Endothelial cell of umbilical vein (primary cell): ENCODE measurements at regions not wholly inside any gene's neighbourhood (a gene's known extent, or its start where the extent isn't known, plus 50 kb on each side); places are given as distances from the start of the nearest gene placed in this dataset.

ENCODE experiments used
- BruUV-seq: library from RNA; stranded (reverse); fragments of 400-500 nt; replicated peaks from 2 replicates; lab custom pipeline; 2021; lab: Mats Ljungman, UMichigan
- CTCF ChIA-PET: fragments of 300-600, 350-600 bp; sonication (Branson Sonifier 250); formaldehyde crosslinking; loops from one replicate; lab custom pipeline; 2021; ENCODE audit warnings: antibody characterized with exemption, inconsistent platforms; lab: Charles Lee
- POLR2A ChIA-PET: fragments of 300-600, 350-600 bp; sonication (Branson Sonifier 250); formaldehyde crosslinking; loops from one replicate; lab custom pipeline; 2021; ENCODE audit warnings: antibody characterized with exemption, inconsistent platforms; lab: Charles Lee
- DNase-seq: peaks from one replicate; pipeline ENCODE4 v3.0.0-alpha.2; 2011; ENCODE audit warnings: low read depth, low spot score
- FAIRE-seq: peaks from 2 replicates; lab custom pipeline; 2011; peaks lifted over from hg19 to GRCh38; lab: Jason Lieb, UNC
- H2AFZ ChIP-seq: 2 replicates; pipeline ENCODE4 v1.6.0; 2012; ENCODE audit warnings: low read depth, low read length, control low read depth, inconsistent platforms
- H3K27ac ChIP-seq: 2 replicates; pipeline ENCODE4 v1.5.1; 2011; ENCODE audit warnings: low read depth, mild to moderate bottlenecking, control low read depth, low read length, moderate library complexity; ENCODE audit not compliant: insufficient read depth
- H3K27me3 ChIP-seq, 2 experiments: 2 replicates each; pipeline versions ENCODE4 v1.6.0 to v1.6.1; 2011; ENCODE audit warnings: low read length in 2 of 2, mixed read lengths in 1 of 2; ENCODE audit not compliant: control insufficient read depth in 2 of 2, insufficient read depth in 2 of 2
- H3K36me3 ChIP-seq, 2 experiments: 2 replicates in 1 of 2; 3 replicates in 1 of 2; pipeline ENCODE4 v1.5.1; 2011; ENCODE audit warnings: low read length in 2 of 2, mild to moderate bottlenecking in 1 of 2, moderate library complexity in 1 of 2; ENCODE audit not compliant: control insufficient read depth in 2 of 2, insufficient read depth in 2 of 2; ENCODE audit errors: extremely low read depth in 1 of 2
- H3K4me1 ChIP-seq: 3 replicates; pipeline ENCODE4 v1.5.1; 2011; ENCODE audit warnings: mild to moderate bottlenecking, low read length; ENCODE audit not compliant: control insufficient read depth, insufficient read depth; ENCODE audit errors: extremely low read depth
- H3K4me2 ChIP-seq: 2 replicates; pipeline ENCODE4 v1.6.1; 2011; ENCODE audit warnings: low read length, control low read depth, mixed read lengths; ENCODE audit not compliant: insufficient read depth
- H3K4me3 ChIP-seq, 3 experiments: fragments of 200-600 bp in 1 of 3; sonication (generic), shearing (Covaris generic) in 1 of 3; replicated peaks in 1 of 3; 2 replicates each; pipeline ENCODE4 v1.5.1; 2011 to 2016; ENCODE audit warnings: control low read depth in 3 of 3, low read length in 3 of 3, mild to moderate bottlenecking in 2 of 3, inconsistent platforms in 1 of 3, low read depth in 1 of 3, moderate library complexity in 1 of 3; ENCODE audit not compliant: insufficient read depth in 1 of 3
- H3K79me2 ChIP-seq: 2 replicates; pipeline ENCODE4 v1.6.0; 2012; ENCODE audit warnings: low read length, inconsistent platforms; ENCODE audit not compliant: control insufficient read depth, insufficient read depth
- H3K9ac ChIP-seq: replicated peaks from 2 replicates; pipeline ENCODE3; 2011; ENCODE audit warnings: low read length, control low read depth; ENCODE audit not compliant: insufficient read depth; ENCODE audit errors: extremely low read depth
- H3K9me1 ChIP-seq: replicated peaks from 3 replicates; pipeline ENCODE4 v1.6.0; 2011; ENCODE audit warnings: mild to moderate bottlenecking, low read length; ENCODE audit not compliant: control insufficient read depth, insufficient read depth; ENCODE audit errors: extremely low read depth
- H3K9me3 ChIP-seq: replicated peaks from 2 replicates; pipeline ENCODE4 v1.5.1; 2012; ENCODE audit warnings: low read length, inconsistent platforms; ENCODE audit not compliant: control insufficient read depth, insufficient read depth
- H4K20me1 ChIP-seq: replicated peaks from 2 replicates; pipeline ENCODE3; 2011; ENCODE audit warnings: mild to moderate bottlenecking, low read length; ENCODE audit not compliant: control insufficient read depth, insufficient read depth; ENCODE audit errors: extremely low read depth
- CTCF ChIP-seq, 2 donors: IDR thresholded peaks; 1 replicate in 1 of 2; 2 replicates in 1 of 2; pipeline ENCODE4 v1.5.1; 2011; ENCODE audit warnings: low read length in 2 of 2, mild to moderate bottlenecking in 2 of 2, moderate library complexity in 2 of 2, control low read depth in 1 of 2, inconsistent platforms in 1 of 2, low read depth in 1 of 2; ENCODE audit not compliant: insufficient read depth in 1 of 2; ENCODE audit errors: extremely low read depth in 1 of 2
- EZH2 ChIP-seq: IDR thresholded peaks from 2 replicates; pipeline ENCODE4 v1.6.1; 2012; ENCODE audit warnings: borderline replicate concordance, low read depth, mild to moderate bottlenecking, moderate library complexity, low read length, inconsistent platforms; ENCODE audit not compliant: severe bottlenecking
- FOS ChIP-seq: IDR thresholded peaks from 2 replicates; pipeline ENCODE4 v1.6.1; 2011; ENCODE audit warnings: mild to moderate bottlenecking, low read length, moderate library complexity, borderline replicate concordance; ENCODE audit not compliant: insufficient read depth
- GATA2 ChIP-seq: IDR thresholded peaks from 2 replicates; pipeline ENCODE4 v1.7.0; 2011; ENCODE audit warnings: low read depth, mild to moderate bottlenecking, moderate library complexity, mixed read lengths, low read length; ENCODE audit not compliant: insufficient read length, insufficient read depth
- JUN ChIP-seq: IDR thresholded peaks from 2 replicates; pipeline ENCODE4 v1.6.1; 2011; ENCODE audit warnings: borderline replicate concordance, low read depth; ENCODE audit not compliant: insufficient read length, insufficient read depth
- MYC ChIP-seq: IDR thresholded peaks from one replicate; pipeline ENCODE4 v1.6.1; 2011; ENCODE audit warnings: mild to moderate bottlenecking, low read depth, low read length
- POLR2A ChIP-seq: IDR thresholded peaks from 2 replicates; pipeline ENCODE4 v1.6.1; 2012; ENCODE audit warnings: low read depth, mild to moderate bottlenecking, control low read depth, low read length
- POLR2AphosphoS5 ChIP-seq: IDR thresholded peaks from 2 replicates; pipeline ENCODE4 v1.6.1; 2012; ENCODE audit warnings: low read depth, mild to moderate bottlenecking, control low read depth, low read length, moderate library complexity; ENCODE audit not compliant: insufficient read depth
- dilution Hi-C: fragments of 300-500 bp; cut with MboI; formaldehyde crosslinking; loops from one replicate; pipeline ENCODE4 v1.15.0; 2019; ENCODE audit warnings: low sequenced_read_pairs; ENCODE audit not compliant: extremely low pct_ligation_motif_present
- intact Hi-C: fragments of 100-400 bp; cut with micrococcal nuclease; formaldehyde crosslinking; loops from one replicate; pipeline ENCODE4 v1.10.0; 2022
- TF ChIP-seq, protein P1 (sequence below): IDR thresholded peaks from 2 replicates; pipeline ENCODE4 v1.6.1; 2011; ENCODE audit not compliant: insufficient read depth, insufficient read length

- TF ChIP-seq EZH2: no peak
- no peak for TF ChIP-seq GATA2
- TF ChIP-seq CTCF (IDR thresholded peaks at IDR 0.05; ENCODE audit: extremely low read depth in 1 of 2, insufficient read depth in 1 of 2, low read depth in 1 of 2, low read length in 2 of 2): no peak
- TF ChIP-seq MYC: no peak
- no peak for TF ChIP-seq POLR2A
- TF ChIP-seq FOS: no peak
- no peak for TF ChIP-seq JUN
- TF ChIP-seq POLR2AphosphoS5: no peak
- TF ChIP-seq, protein P1, sequence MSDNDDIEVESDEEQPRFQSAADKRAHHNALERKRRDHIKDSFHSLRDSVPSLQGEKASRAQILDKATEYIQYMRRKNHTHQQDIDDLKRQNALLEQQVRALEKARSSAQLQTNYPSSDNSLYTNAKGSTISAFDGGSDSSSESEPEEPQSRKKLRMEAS: no peak
- BruUV-seq: no TSS peak
- intact Hi-C loops: no loop called here
- no peaks in the 10 kb centered on the region for H3K27me3 ChIP-seq
- dilution Hi-C loops: no loop called here
- no peaks in the 10 kb centered on the region for H3K9me1 ChIP-seq
- ChIA-PET POLR2A (no interaction called here), CTCF (interaction anchor here (0.6 kb wide), 1 partner anchor 15 kb away, joined by 3 read pairs; no protein-coding TSS in a partner anchor)
- no peak for DNase-seq
- no peaks in the 10 kb centered on the region for H3K79me2 ChIP-seq
- H4K20me1 ChIP-seq: no peaks in the 10 kb centered on the region
- H3K4me1 ChIP-seq: no peaks in the 10 kb centered on the region
- H3K9ac ChIP-seq: no peak overlapping the region
- no peaks in the 10 kb centered on the region for H3K9me3 ChIP-seq
- H3K4me2 ChIP-seq: no peak overlapping the region
- H3K36me3 ChIP-seq: no peaks in the 10 kb centered on the region
- no peak overlapping the region for H3K4me3 ChIP-seq
- FAIRE-seq: no peak
- H2AFZ ChIP-seq: no peak overlapping the region
- no peak overlapping the region for H3K27ac ChIP-seq
Observed at GRCh38 chr10:22779331-22780019, 65.1 kb upstream of the PIP4K2A start.
